Tongue (tissue), 1 donor: ENCODE measurements at regions not wholly inside any gene's neighbourhood (a gene's known extent, or its start where the extent isn't known, plus 50 kb on each side); places are given as distances from the start of the nearest gene placed in this dataset.

Experiments
- DNase-seq: peaks from one replicate; pipeline ENCODE4 v3.0.0-alpha.2; 2015

- no peak for DNase-seq
Observed at GRCh38 chr7:96484845-96485244, 162.9 kb upstream of the SLC25A13 start.

GRCh38 chr7:96484091-96484490, 162.2 kb upstream of the SLC25A13 start:
- DNase-seq = no peak

GRCh38 chr7:96481796-96482195, 159.9 kb upstream of the SLC25A13 start:
- no peak for DNase-seq

GRCh38 chr7:96479015-96479645, 157.2 kb upstream of the SLC25A13 start:
- no peak for DNase-seq

- no peak for DNase-seq
Observed at GRCh38 chr7:96471606-96472005, 149.7 kb upstream of the SLC25A13 start.

- no peak for DNase-seq
Observed at GRCh38 chr7:96452146-96452545, 130.2 kb upstream of the SLC25A13 start.

GRCh38 chr7:96449094-96449493, 127.2 kb upstream of the SLC25A13 start:
- DNase-seq = no peak

- DNase-seq = no peak
Observed at GRCh38 chr7:96447109-96447645, 125.3 kb upstream of the SLC25A13 start.

- DNase-seq = no peak
Observed at GRCh38 chr7:96441436-96442084, 119.7 kb upstream of the SLC25A13 start.

- DNase-seq = no peak
Observed at GRCh38 chr7:96440328-96440727, 118.4 kb upstream of the SLC25A13 start.

GRCh38 chr7:96436880-96437279, 115.0 kb upstream of the SLC25A13 start:
- no peak for DNase-seq

GRCh38 chr7:96430356-96430755, 108.5 kb upstream of the SLC25A13 start:
- no peak for DNase-seq

- no peak for DNase-seq
Observed at GRCh38 chr7:96427143-96427542, 105.2 kb upstream of the SLC25A13 start.

- DNase-seq = no peak
Observed at GRCh38 chr7:96426685-96427084, 104.8 kb upstream of the SLC25A13 start.

- DNase-seq = no peak
Observed at GRCh38 chr7:96426027-96426426, 104.1 kb upstream of the SLC25A13 start.

- no peak for DNase-seq
Observed at GRCh38 chr7:96424411-96424810, 102.5 kb upstream of the SLC25A13 start.

GRCh38 chr7:96422388-96422787, 100.5 kb upstream of the SLC25A13 start:
- DNase-seq = no peak

GRCh38 chr7:96418581-96418980, 96.7 kb upstream of the SLC25A13 start:
- DNase-seq = no peak

GRCh38 chr7:96417784-96418183, 95.9 kb upstream of the SLC25A13 start:
- no peak for DNase-seq

GRCh38 chr7:96416599-96416998, 94.7 kb upstream of the SLC25A13 start:
- no peak for DNase-seq

- no peak for DNase-seq
Observed at GRCh38 chr7:96416116-96416515, 94.2 kb upstream of the SLC25A13 start.

- DNase-seq = no peak
Observed at GRCh38 chr7:96415293-96415940, 93.5 kb upstream of the SLC25A13 start.

GRCh38 chr7:96414931-96415292, 93.0 kb upstream of the SLC25A13 start:
- peak; percentile 53 for DNase-seq
